ENCODE measurements at regions not wholly inside any gene's neighbourhood (a gene's known extent, or its start where the extent isn't known, plus 50 kb on each side); places are given as distances from the start of the nearest gene placed in this dataset.
A peak's percentile ranks its signal among the peaks of the same experiment; 100 is the strongest.

DNA sequence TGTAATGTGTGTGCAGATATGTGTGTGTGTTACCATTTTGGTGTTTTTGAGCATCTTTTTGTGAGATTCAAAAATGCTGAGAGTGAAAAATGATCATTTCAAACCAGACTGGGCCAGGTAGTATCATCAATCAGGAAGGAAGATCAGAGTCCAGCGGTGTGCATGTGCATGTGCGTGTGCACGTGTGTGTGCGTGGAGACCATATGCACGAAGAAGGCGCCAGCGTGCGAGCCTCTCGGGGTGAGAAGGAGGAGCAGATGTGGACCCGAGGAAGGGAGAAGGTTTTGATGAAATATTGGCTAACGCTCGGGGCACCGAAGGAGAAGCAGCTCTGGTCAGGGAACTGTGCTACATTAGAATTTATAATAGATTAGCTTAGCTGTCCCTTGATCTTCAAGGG, 516.4 kb downstream of the CCDC171 start:
- DNase-seq (ENCODE audit: extremely low spot score in 2 of 2): no peak
- Histone ChIP-seq H3K9me3 (no peaks in the 10 kb centered on the region), H3K27ac (no peak overlapping the region), H3K4me1 (no peaks in the 10 kb centered on the region), H3K36me3 (no peaks in the 10 kb centered on the region), H3K4me3 (no peak overlapping the region), H3K27me3 (no peaks in the 10 kb centered on the region)
- TF ChIP-seq POLR2AphosphoS5 (IDR thresholded peaks at IDR 0.05; ENCODE audit: insufficient read depth in 1 of 2, low read depth in 1 of 2): no peak
- intact Hi-C loops (cut with DNase I): no loop called here

DNA sequence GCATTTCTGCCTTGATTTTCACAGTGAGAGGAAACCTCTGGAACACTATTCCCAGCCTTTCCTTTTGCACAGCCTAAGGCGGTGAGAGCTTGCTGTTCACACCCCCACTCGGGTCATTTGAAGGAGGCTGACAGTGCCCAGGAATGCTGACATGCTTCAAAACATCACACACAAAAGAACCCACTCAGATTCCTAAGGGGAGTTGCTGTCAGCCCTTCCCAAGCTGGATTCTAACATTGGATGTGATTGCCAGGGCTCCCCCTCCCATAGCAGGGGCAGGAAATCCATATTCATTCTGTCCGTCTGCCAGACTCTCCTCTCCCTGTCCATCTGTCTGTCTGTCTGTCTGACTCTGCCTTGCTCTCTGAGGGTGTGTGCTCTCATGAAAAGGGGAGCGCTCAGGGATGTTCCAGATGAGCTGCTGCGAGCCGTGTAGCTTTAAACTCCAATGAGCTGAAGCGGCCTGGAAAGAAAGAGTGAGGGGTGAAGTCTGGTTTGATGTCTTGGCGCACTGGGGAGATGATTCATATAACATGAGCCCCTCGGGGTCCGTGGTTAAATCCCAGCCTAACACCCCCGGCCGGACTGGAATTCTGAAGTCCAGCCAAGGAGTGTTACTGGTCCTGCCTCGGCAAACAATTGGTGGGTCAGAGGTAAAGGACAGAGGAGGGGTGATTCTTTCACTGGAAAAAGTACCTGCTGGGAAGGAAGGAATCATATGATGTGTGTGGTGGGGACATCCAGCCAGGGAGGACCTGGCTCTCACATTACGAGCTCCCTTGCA, 517.0 kb downstream of the CCDC171 start:
- H3K27ac ChIP-seq: no peak overlapping the region
- peak in 1 of 2 donors; percentile 82 for DNase-seq (ENCODE audit: extremely low spot score in 2 of 2)
- H3K36me3 ChIP-seq: no peaks in the 10 kb centered on the region
- TF ChIP-seq, protein P1, sequence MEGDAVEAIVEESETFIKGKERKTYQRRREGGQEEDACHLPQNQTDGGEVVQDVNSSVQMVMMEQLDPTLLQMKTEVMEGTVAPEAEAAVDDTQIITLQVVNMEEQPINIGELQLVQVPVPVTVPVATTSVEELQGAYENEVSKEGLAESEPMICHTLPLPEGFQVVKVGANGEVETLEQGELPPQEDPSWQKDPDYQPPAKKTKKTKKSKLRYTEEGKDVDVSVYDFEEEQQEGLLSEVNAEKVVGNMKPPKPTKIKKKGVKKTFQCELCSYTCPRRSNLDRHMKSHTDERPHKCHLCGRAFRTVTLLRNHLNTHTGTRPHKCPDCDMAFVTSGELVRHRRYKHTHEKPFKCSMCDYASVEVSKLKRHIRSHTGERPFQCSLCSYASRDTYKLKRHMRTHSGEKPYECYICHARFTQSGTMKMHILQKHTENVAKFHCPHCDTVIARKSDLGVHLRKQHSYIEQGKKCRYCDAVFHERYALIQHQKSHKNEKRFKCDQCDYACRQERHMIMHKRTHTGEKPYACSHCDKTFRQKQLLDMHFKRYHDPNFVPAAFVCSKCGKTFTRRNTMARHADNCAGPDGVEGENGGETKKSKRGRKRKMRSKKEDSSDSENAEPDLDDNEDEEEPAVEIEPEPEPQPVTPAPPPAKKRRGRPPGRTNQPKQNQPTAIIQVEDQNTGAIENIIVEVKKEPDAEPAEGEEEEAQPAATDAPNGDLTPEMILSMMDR (IDR thresholded peaks at IDR 0.05): no peak
- TF ChIP-seq POLR2AphosphoS5 (IDR thresholded peaks at IDR 0.05; ENCODE audit: insufficient read depth in 1 of 2, low read depth in 1 of 2): no peak
- TF ChIP-seq POLR2A (IDR thresholded peaks at IDR 0.05): no peak
- H3K9me3 ChIP-seq: no peaks in the 10 kb centered on the region
- H3K27me3 ChIP-seq: no peaks in the 10 kb centered on the region
- no peaks in the 10 kb centered on the region for H3K4me1 ChIP-seq
- H3K4me3 ChIP-seq: no peak overlapping the region
- intact Hi-C loops (cut with DNase I): no loop called here

DNA sequence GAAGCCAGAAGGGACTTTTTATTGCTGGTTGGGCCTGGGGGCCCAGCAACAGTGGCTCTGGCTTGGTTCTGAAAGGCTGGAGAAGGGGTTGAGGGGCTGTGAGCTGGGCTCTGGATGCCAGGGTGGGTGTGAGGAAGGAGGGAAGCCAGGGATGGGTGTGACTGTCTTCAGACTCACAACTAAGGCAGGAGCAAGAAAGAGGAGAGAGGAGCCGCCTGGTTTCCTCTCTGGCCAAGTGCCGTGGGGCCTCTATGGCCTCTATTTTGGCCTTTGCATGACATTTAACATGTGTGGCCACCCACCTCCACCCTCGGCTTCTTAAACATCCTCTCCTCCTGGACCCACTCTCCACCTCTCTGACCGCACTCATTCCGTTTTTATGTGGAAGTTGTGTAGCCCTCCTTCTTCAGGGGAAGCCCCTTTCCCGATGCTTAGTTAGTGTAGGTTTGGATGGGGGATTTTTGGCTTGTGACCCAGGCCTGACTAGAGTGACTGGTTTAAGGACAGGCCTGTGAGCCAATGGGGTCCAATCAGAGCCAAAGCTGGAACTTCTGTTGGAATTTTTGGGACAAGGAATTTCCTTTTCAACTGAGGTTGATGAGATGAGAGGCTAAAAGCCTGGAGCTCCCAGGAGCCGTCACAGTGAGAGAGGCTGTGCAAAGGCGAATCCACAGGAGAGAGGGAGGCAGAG, 517.8 kb downstream of the CCDC171 start:
- H3K4me1 ChIP-seq: no peaks in the 10 kb centered on the region
- no peaks in the 10 kb centered on the region for H3K9me3 ChIP-seq
- H3K27ac ChIP-seq: no peak overlapping the region
- no peaks in the 10 kb centered on the region for H3K36me3 ChIP-seq
- intact Hi-C loops (cut with DNase I): no loop called here
- TF ChIP-seq, protein P1 (IDR thresholded peaks at IDR 0.05): no peak
- TF ChIP-seq POLR2A (IDR thresholded peaks at IDR 0.05): no peak
- H3K27me3 ChIP-seq: no peaks in the 10 kb centered on the region
- H3K4me3 ChIP-seq: no peak overlapping the region
- peak in 1 of 2 donors; percentile 83 for DNase-seq (ENCODE audit: extremely low spot score in 2 of 2)

- TF ChIP-seq POLR2AphosphoS5 (IDR thresholded peaks at IDR 0.05; ENCODE audit: insufficient read depth in 1 of 2, low read depth in 1 of 2) (no peak), POLR2A (IDR thresholded peaks at IDR 0.05) (no peak)
- TF ChIP-seq, protein P1 (IDR thresholded peaks at IDR 0.05): no peak
- no peaks in the 10 kb centered on the region for H3K4me1 ChIP-seq
- peak in 1 of 2 donors; percentile 76 for DNase-seq (ENCODE audit: extremely low spot score in 2 of 2)
- no peak overlapping the region for H3K4me3 ChIP-seq
- H3K9me3 ChIP-seq: no peaks in the 10 kb centered on the region
- no peaks in the 10 kb centered on the region for H3K36me3 ChIP-seq
- intact Hi-C loops (cut with DNase I): no loop called here
- no peak overlapping the region for H3K27ac ChIP-seq
- H3K27me3 ChIP-seq: no peaks in the 10 kb centered on the region
Measured at GRCh38 chr9:16071400-16071799, 518.6 kb downstream of the CCDC171 start.

- intact Hi-C loops (cut with DNase I): no loop called here
- Histone ChIP-seq H3K36me3 (no peaks in the 10 kb centered on the region), H3K27ac (no peak overlapping the region), H3K4me3 (no peak overlapping the region), H3K27me3 (no peaks in the 10 kb centered on the region), H3K9me3 (no peaks in the 10 kb centered on the region), H3K4me1 (no peaks in the 10 kb centered on the region)
- DNase-seq (ENCODE audit: extremely low spot score in 2 of 2): no peak
- TF ChIP-seq POLR2AphosphoS5 (IDR thresholded peaks at IDR 0.05; ENCODE audit: insufficient read depth in 1 of 2, low read depth in 1 of 2): no peak
- no peak for TF ChIP-seq POLR2A (IDR thresholded peaks at IDR 0.05)
- TF ChIP-seq, protein P1 (IDR thresholded peaks at IDR 0.05): no peak
Measured at GRCh38 chr9:16074963-16075362, 522.1 kb downstream of the CCDC171 start.
